G401.6 (cell line): ENCODE measurements at regions not wholly inside any gene's neighbourhood (a gene's known extent, or its start where the extent isn't known, plus 50 kb on each side); places are given as distances from the start of the nearest gene placed in this dataset.

Experiments used
- FAIRE-seq: peaks from 2 replicates; lab custom pipeline; 2012; peaks lifted over from hg19 to GRCh38; lab: Jason Lieb, UNC

DNA sequence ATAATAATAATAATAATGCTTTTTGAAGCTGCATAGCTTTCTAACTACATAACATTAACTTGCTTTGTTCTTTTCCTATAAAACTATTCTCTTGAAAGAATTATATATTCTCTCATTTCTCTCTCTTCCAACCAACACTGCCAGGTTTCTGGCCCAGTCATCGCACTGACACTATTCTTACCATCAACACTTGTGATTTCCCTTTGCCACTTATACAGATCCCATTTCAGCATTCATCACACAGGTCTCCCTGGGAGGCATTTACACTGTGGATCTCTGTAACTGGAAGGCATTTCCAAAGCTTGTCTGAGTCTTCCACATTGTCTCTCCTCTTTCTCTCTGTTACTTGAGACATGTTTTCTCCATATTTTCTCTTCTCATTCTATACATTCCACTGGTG lies 777.8 kb upstream of the ACO1 start:
- FAIRE-seq: no peak

- no peak for FAIRE-seq
Observed at GRCh38 chr9:31608416-31608815, 776.0 kb upstream of the ACO1 start.

GRCh38 chr9:31608881-31609280 lies 775.6 kb upstream of the ACO1 start:
- no peak for FAIRE-seq

- FAIRE-seq: no peak
Observed at GRCh38 chr9:31612336-31613030, 772.0 kb upstream of the ACO1 start.

- FAIRE-seq: no peak
Observed at GRCh38 chr9:31615966-31616365, 768.5 kb upstream of the ACO1 start.

- no peak for FAIRE-seq
Observed at GRCh38 chr9:31623511-31623910, 760.9 kb upstream of the ACO1 start.

GRCh38 chr9:31629292-31629691 lies 755.2 kb upstream of the ACO1 start:
- no peak for FAIRE-seq

DNA sequence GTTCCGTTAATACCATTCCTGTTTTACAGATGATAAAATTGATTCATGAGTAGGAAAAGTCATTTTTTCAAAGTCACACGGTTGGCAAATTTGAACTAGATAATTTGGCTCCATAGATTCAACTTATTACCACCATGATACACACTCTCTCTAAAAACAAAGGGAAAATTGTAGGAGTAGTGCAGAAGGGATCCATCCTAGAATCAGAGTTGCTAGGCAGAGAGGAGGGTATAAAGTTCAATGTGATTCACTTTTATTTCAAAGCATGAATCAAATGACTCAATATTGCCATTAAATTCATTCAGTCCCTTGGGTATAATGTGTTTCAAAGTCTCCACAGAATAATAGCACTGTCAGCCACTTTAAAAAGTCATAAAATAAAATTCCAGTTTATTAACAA lies 747.2 kb upstream of the ACO1 start:
- FAIRE-seq: no peak

DNA sequence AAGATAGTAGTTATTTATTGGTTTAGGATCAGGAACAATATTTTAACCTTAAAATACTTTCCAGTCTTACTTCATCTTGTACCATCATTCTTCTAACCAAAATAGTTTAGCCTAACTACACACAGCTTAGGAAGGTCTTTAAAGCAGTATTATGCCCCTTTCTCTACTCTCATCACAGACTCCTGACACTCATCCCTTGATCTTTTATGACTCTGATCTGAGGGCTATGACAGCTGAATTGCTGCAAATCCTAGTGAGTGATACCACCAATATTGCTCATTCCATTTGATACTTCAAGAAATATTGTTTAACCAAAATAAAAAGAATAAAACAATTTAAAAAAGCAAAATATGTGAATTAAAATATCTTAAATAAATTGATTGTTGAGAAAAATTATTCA lies 746.6 kb upstream of the ACO1 start:
- no peak for FAIRE-seq

DNA sequence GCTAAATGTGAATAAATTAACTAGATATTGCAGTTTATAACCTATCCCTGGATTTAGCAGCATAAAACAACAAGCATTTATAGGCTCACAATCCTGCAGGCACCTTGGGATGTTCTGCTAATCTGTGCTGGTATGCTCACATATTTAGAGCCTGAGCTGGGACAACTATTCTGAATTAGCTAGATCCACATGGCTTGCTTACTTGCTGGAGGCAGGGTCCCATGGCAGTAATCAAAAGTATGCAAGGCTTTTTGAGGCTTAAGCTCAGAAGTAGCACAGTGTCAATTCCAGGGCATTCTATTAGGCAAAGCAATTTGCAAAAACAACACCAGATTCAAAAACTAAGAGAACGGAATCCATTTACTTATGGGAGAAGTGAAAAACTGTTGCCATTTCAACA lies 745.0 kb upstream of the ACO1 start:
- FAIRE-seq: no peak

- no peak for FAIRE-seq
Observed at GRCh38 chr9:31669311-31669710, 715.1 kb upstream of the ACO1 start.

DNA sequence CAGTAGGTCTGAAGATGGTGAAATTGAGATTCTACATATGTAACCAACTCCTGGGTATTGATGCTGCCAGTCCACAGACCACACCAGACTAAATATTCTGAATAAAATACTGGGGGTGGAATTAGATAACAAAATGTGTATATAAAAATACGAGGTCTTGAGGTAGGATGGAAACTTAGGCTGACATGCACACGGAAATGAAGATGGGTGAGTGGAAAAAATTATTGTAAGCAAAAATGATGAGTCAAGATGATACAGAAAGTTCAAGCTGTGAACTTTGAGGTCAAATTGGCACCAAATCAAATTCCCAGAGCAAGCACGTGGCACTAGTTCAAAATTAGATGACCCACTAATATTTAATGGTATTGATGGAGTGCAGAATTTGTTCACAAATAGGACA lies 713.4 kb upstream of the ACO1 start:
- FAIRE-seq: no peak

DNA sequence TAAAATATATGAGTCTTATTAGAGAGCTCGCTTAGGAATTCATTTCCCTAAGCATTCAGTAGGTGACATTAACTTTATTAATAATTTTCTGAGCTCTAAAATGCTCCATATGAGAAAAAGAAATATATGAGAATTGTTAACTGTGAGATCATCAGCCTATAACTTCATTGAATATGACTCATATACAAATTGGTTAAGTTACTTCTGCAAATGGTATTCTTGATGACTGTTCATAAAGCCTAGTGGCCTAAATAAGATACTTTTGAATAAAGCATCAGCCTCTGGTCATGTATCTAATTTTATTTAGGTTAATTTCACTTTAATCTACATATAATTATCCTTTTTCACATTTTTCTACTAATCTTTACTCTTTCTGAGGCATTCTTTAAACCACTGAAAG lies 710.2 kb upstream of the ACO1 start:
- FAIRE-seq: no peak

DNA sequence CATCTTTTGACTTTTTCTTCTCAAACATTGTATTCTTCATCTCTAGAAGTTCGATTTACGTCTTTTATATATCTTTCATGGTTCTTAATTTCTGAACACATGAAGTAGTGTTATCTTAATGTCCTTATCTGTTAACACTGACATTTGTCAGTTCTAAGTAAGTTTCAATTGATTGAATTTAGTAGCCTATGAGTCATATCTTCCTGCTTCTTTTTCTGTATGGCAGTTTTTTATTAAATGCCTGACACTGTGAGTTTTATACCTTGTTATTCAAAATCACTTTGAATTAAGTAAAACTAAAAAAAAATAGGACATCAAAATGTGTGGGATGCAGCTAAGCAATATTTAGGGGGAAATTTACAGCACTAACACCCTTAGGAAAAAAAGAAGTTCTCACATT lies 707.0 kb upstream of the ACO1 start:
- FAIRE-seq: no peak

DNA sequence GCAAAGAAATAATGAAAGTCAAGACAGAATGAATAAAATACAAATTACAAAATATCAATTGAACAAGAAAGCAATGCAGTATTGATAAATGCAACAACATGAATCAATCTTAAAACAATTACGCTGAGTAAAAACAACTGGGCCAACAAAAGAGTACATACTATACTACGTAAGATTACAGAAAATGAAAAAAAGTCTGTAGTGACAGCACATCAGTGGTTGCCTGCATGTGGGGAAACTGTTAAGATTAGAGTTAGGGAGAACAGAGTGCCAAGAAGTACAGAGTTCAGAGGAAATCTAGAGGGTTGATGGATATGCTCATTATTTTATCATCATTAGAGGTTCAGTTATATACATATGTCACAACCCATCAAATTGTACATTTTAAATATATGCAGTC lies 706.6 kb upstream of the ACO1 start:
- FAIRE-seq: no peak

DNA sequence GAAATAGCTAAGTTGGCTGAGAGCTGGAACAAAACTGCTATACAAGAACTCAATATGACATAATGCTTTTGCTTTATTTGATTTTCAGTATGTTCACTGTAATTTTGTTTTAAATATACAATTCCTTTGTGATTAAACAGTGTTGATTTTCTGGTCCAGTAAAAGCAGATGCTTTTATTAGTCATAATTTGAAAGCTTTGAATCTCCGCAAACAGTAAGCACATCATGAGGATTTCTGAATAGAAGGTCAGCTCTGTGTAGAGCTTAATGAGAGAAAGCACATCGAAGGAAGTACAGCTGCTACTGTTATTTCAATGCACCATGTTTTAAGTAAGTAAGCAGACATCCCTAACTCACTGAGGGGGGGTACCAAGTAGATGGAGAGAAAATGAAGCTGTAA lies 701.3 kb upstream of the ACO1 start:
- no peak for FAIRE-seq

- FAIRE-seq: no peak
Observed at GRCh38 chr9:31697956-31698355, 686.5 kb upstream of the ACO1 start.

- no peak for FAIRE-seq
Observed at GRCh38 chr9:31699836-31700235, 684.6 kb upstream of the ACO1 start.

DNA sequence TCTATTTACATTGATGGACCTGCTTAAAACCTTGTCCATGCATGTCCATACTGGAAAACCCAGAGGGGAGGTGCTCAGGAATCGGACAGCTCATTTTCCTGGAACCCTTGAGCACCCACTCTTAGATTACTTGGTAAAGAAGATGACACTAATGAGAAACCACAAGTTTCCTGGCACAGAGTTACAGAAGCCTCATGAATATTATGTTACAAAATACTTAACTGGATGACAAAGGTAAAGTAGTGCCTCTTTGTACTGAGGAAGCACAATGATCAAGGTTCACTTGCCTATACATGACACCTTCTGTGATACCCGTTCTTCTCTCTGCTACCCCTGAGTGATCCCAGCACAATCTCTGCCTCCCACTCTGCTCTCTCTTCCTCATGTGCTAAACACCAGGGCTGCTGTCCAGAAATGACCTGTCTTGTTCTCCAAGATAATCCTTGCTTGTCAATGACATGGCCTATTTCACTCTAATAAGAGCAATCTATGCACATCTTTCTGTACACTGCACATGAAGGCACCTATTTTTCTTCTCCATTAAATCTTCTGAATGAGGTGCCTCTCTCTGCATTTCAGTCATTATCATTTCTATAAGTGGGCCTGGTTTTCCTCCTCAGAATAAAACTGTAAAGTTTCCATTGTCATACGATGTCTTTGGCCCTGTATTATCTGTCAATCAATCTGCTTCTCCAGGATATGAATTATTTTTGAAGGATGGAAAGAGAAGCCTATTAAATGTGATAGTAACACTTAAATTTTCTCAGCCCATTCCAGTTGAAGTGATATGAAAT lies 684.0 kb upstream of the ACO1 start:
- no peak for FAIRE-seq

- FAIRE-seq: no peak
Observed at GRCh38 chr9:31702957-31703356, 681.5 kb upstream of the ACO1 start.

DNA sequence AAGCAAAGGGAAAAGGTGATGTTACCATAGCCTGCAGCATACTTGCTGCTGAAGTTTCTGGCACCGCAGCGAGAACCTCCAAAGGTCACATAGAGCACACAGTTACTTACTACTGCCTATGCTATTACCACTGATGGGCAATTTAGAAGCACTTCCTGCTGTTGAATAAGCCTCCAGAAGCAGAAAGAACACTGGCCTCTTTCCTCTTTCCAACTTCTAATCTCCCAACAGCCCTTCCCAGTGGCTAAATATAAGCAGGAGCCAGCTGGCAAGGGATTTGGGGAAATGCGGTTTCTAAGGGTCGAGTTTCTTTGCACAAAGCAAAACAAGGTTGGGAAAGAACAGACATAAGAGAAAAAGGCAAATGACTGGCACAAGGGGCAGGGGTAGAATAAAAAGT lies 669.2 kb upstream of the ACO1 start:
- no peak for FAIRE-seq

DNA sequence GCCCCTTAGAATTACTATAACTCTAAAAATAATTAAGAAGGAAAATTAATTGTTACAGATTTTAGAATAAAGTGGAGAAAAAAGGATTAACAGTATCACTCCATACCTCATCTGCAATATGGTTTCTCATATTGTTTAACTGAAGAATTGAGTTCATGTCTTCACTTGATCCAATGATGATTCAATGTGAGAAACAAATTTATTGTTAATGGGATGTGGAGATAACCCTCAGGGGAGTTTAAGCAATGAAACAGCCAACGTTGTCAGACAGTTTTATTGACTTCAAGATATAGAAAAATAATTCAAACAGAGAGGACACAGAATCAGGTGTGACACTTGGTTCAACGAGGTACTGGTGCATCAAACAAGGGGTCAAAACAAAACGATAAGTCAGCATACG lies 665.2 kb upstream of the ACO1 start:
- FAIRE-seq: no peak

GRCh38 chr9:31730398-31730797 lies 654.0 kb upstream of the ACO1 start:
- FAIRE-seq: no peak

DNA sequence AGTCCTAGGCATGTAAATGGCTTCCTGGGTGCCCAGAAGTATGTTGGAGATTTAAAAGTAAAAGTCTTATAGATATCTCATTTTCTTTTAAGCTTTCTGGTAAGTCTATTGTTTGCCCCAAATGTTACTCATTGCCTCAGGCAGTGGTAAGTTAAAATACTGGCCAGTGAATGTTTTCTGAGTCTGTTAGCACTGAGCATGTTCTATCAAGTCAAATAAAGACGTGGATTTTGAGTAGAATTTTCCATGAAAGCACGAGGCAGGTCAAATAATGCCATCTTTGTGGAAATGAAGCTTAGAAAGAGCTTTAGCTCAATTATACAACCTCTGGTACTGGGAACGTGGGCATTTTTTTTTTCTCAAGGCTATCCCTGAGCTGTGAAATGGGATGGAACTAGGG lies 651.3 kb upstream of the ACO1 start:
- no peak for FAIRE-seq
